GM23338 (cell line): ENCODE measurements at regions not wholly inside any gene's neighbourhood (a gene's known extent, or its start where the extent isn't known, plus 50 kb on each side); places are given as distances from the start of the nearest gene placed in this dataset.
"Not testable (repeated sequence)": the region's sequence is repeated elsewhere in the genome, so short reads cannot be mapped to it uniquely, and the experiment has no call there.

Experiments used
- ATAC-seq: fragments of 200-7000 bp; cut with Tn5 transposase; 3 replicates; pipeline ENCODE4 v1.9.1; 2020
- DNase-seq: peaks from one replicate; pipeline ENCODE4 v3.0.0-alpha.2; 2015; ENCODE audit warnings: low spot score
- H2AFZ ChIP-seq: fragments of 200-600 bp; sonication (generic); 2 replicates; pipeline ENCODE4 v1.8.0; 2016; ENCODE audit warnings: antibody characterized with exemption, mild to moderate bottlenecking, moderate library complexity
- H3F3A ChIP-seq: fragments of 200-600 bp; sonication (generic); replicated peaks from 2 replicates; pipeline ENCODE4 v1.8.0; 2017; ENCODE audit warnings: antibody characterized with exemption, mixed run types, low read depth
- H3K27ac ChIP-seq: fragments of 200-600 bp; sonication (generic); 2 replicates; pipeline ENCODE4 v1.6.1; 2016; ENCODE audit warnings: low read depth
- H3K27me3 ChIP-seq: fragments of 200-600 bp; sonication (generic); 2 replicates; pipeline ENCODE4 v1.8.0; 2016; ENCODE audit warnings: mild to moderate bottlenecking, mixed run types, moderate library complexity; ENCODE audit not compliant: insufficient read depth
- H3K36me3 ChIP-seq: fragments of 200-600 bp; sonication (generic); 2 replicates; pipeline ENCODE4 v1.8.0; 2016; ENCODE audit warnings: mild to moderate bottlenecking; ENCODE audit not compliant: insufficient read depth
- H3K4me1 ChIP-seq: fragments of 200-600 bp; sonication (generic); 2 replicates; pipeline ENCODE4 v1.8.0; 2016; ENCODE audit warnings: mild to moderate bottlenecking, moderate library complexity; ENCODE audit not compliant: insufficient read depth
- H3K4me2 ChIP-seq: fragments of 200-600 bp; sonication (generic); 2 replicates; pipeline ENCODE4 v1.7.1; 2017; ENCODE audit warnings: mixed run types
- H3K4me3 ChIP-seq: fragments of 200-600 bp; sonication (generic); 2 replicates; pipeline ENCODE4 v1.6.1; 2016; ENCODE audit warnings: mixed run types
- H3K79me2 ChIP-seq: fragments of 200-600 bp; sonication (generic); replicated peaks from 2 replicates; pipeline ENCODE4 v1.8.0; 2017; ENCODE audit warnings: mild to moderate bottlenecking; ENCODE audit not compliant: insufficient read depth
- H3K9me2 ChIP-seq: fragments of 200-600 bp; sonication (generic); 2 replicates; pipeline ENCODE4 v1.8.0; 2017; ENCODE audit not compliant: insufficient read depth
- H4K20me1 ChIP-seq: fragments of 200-600 bp; sonication (generic); replicated peaks from 2 replicates; pipeline ENCODE4 v1.8.0; 2017; ENCODE audit warnings: mild to moderate bottlenecking; ENCODE audit not compliant: insufficient read depth
- H3K27ac Mint-ChIP-seq: 2 replicates; pipeline ENCODE4 v1.8.0; 2020; ENCODE audit warnings: inconsistent platforms, mild to moderate bottlenecking, moderate library complexity, mixed read lengths
- H3K27me3 Mint-ChIP-seq: 3 replicates; pipeline ENCODE4 v1.8.0; 2022; ENCODE audit warnings: low read depth, mild to moderate bottlenecking, moderate library complexity, mixed read lengths, inconsistent platforms; ENCODE audit not compliant: insufficient read depth, poor library complexity
- H3K36me3 Mint-ChIP-seq: 3 replicates; pipeline ENCODE4 v1.8.0; 2021; ENCODE audit warnings: low read depth, mild to moderate bottlenecking, inconsistent platforms, moderate library complexity, mixed read lengths
- H3K4me1 Mint-ChIP-seq: 3 replicates; pipeline ENCODE4 v1.8.0; 2020; ENCODE audit warnings: mild to moderate bottlenecking, inconsistent platforms, mixed read lengths
- H3K4me3 Mint-ChIP-seq: 3 replicates; pipeline ENCODE4 v1.8.0; 2021; ENCODE audit warnings: moderate library complexity, mild to moderate bottlenecking, inconsistent platforms, mixed read lengths
- H3K9me3 Mint-ChIP-seq: 3 replicates; pipeline ENCODE4 v1.8.0; 2020; ENCODE audit warnings: moderate library complexity, mild to moderate bottlenecking, inconsistent platforms, mixed read lengths
- CTCF ChIP-seq, 2 experiments: fragments of 200-600 bp in 1 of 2; sonication (generic) in 1 of 2; conservative IDR thresholded peaks; 2 replicates each; pipeline versions ENCODE4 v1.5.1 to v1.6.1; 2016 to 2017; ENCODE audit warnings: antibody characterized with exemption in 2 of 2, low read depth in 2 of 2, mild to moderate bottlenecking in 2 of 2, moderate library complexity in 1 of 2
- EZH2phosphoT487 ChIP-seq: fragments of 200-600 bp; sonication (generic); IDR thresholded peaks from one replicate; pipeline ENCODE4 v1.8.1; 2018; ENCODE audit warnings: antibody characterized with exemption; ENCODE audit not compliant: unreplicated experiment
- REST ChIP-seq: IDR thresholded peaks from one replicate; pipeline ENCODE4 v1.6.1; 2018; ENCODE audit warnings: antibody characterized with exemption; ENCODE audit not compliant: unreplicated experiment

GRCh38 chr2:94725543-94725942, 145.7 kb upstream of the TEKT4 start (continued):
- TF ChIP-seq REST (no peak), EZH2phosphoT487 (no peak)

GRCh38 chr2:94735536-94735935, 135.7 kb upstream of the TEKT4 start:
- not testable (repeated sequence) for H3K4me3 ChIP-seq, H4K20me1 ChIP-seq, H2AFZ ChIP-seq, H3K4me1 ChIP-seq, H3K36me3 ChIP-seq, H3K4me2 ChIP-seq, H3K27ac Mint-ChIP-seq, H3K27ac ChIP-seq, H3F3A ChIP-seq, H3K4me1 Mint-ChIP-seq, H3K9me3 Mint-ChIP-seq, H3K9me2 ChIP-seq, H3K79me2 ChIP-seq, H3K36me3 Mint-ChIP-seq
- Mint-ChIP-seq H3K27me3 (peaks cover 23% of the 10 kb centered on the region), H3K4me3 (peak overlapping the region; percentile 29; the same call in 1 of the 3 replicates)
- DNase-seq (peak; percentile 57), ATAC-seq (peak; percentile 92)
- H3K27me3 ChIP-seq, result peaks cover 40% of the 10 kb centered on the region
- peak in 1 of 2 experiments; percentile 14; a peak in 1 of 4 replicates for TF ChIP-seq CTCF (conservative IDR thresholded peaks at IDR 0.05; ENCODE audit: low read depth in 2 of 2)

- not testable (repeated sequence) for H3K36me3 ChIP-seq, H3K4me1 ChIP-seq, H3K4me1 Mint-ChIP-seq, H3F3A ChIP-seq, H3K79me2 ChIP-seq, H3K27ac ChIP-seq, H3K9me3 Mint-ChIP-seq, H3K4me3 Mint-ChIP-seq, H4K20me1 ChIP-seq, H3K27ac Mint-ChIP-seq, ATAC-seq, H3K4me2 ChIP-seq, H2AFZ ChIP-seq, H3K4me3 ChIP-seq, H3K9me2 ChIP-seq, H3K36me3 Mint-ChIP-seq
- H3K27me3 Mint-ChIP-seq, result peaks cover 22% of the 10 kb centered on the region
- H3K27me3 ChIP-seq, result peaks cover 28% of the 10 kb centered on the region
- DNase-seq, result peak; percentile 7
These were observed 134.1 kb upstream of the TEKT4 start for GRCh38 chr2:94737145-94737544.

- DNase-seq, H3K27ac ChIP-seq, H3K4me1 Mint-ChIP-seq, H3F3A ChIP-seq, H3K36me3 Mint-ChIP-seq, H3K4me3 Mint-ChIP-seq, H3K4me3 ChIP-seq, H4K20me1 ChIP-seq, H3K4me1 ChIP-seq, H2AFZ ChIP-seq, H3K79me2 ChIP-seq, H3K9me3 Mint-ChIP-seq, ATAC-seq, H3K36me3 ChIP-seq, H3K9me2 ChIP-seq, H3K27ac Mint-ChIP-seq, H3K4me2 ChIP-seq: not testable (repeated sequence)
- peaks cover 31% of the 10 kb centered on the region for H3K27me3 ChIP-seq
- H3K27me3 Mint-ChIP-seq, result peaks cover 25% of the 10 kb centered on the region
These were observed 133.4 kb upstream of the TEKT4 start for GRCh38 chr2:94737736-94738342.
